GM12873 (cell line): ENCODE measurements at regions not wholly inside any gene's neighbourhood (a gene's known extent, or its start where the extent isn't known, plus 50 kb on each side); places are given as distances from the start of the nearest gene placed in this dataset.

Source experiments
- CTCF ChIP-seq: IDR thresholded peaks from 2 replicates; pipeline ENCODE4 v1.5.1; 2012; ENCODE audit warnings: low read depth, mild to moderate bottlenecking, moderate library complexity, low read length, control low read depth; ENCODE audit not compliant: insufficient read depth; ENCODE audit errors: missing control alignments

GRCh38 chr13:76600081-76600480 is 286.1 kb downstream of the KCTD12 start:
- no peak for TF ChIP-seq CTCF

- no peak for TF ChIP-seq CTCF
Measured at GRCh38 chr13:76597868-76598267, 288.3 kb downstream of the KCTD12 start.

GRCh38 chr13:76596216-76596615 is 290.0 kb downstream of the KCTD12 start:
- no peak for TF ChIP-seq CTCF

- TF ChIP-seq CTCF, result no peak
Measured at GRCh38 chr13:76594435-76594834, 291.8 kb downstream of the KCTD12 start.

GRCh38 chr13:76586842-76587241 is 299.4 kb downstream of the KCTD12 start:
- TF ChIP-seq CTCF, result no peak

- TF ChIP-seq CTCF, result no peak
Measured at GRCh38 chr13:76579701-76580100, 306.5 kb downstream of the KCTD12 start.

GRCh38 chr13:76570510-76570971 is 315.7 kb downstream of the KCTD12 start:
- no peak for TF ChIP-seq CTCF

- TF ChIP-seq CTCF, result no peak
Measured at GRCh38 chr13:76556627-76557026, 329.6 kb downstream of the KCTD12 start.
